Stimulated activated CD8-positive, alpha-beta memory T cell treated with anti-CD3 and anti-CD28 coated beads, Interleukin-2, amount 100 ng/mL, for 1 hour (primary cell): ENCODE measurements at regions not wholly inside any gene's neighbourhood (a gene's known extent, or its start where the extent isn't known, plus 50 kb on each side); places are given as distances from the start of the nearest gene placed in this dataset.
"Not testable (repeated sequence)": the region's sequence is repeated elsewhere in the genome, so short reads cannot be mapped to it uniquely, and the experiment has no call there.

Source experiments
- DNase-seq, 2 donors: peaks; one replicate each; pipeline ENCODE4 v3.0.0-alpha.2; 2020; ENCODE audit warnings: low read depth in 2 of 2

- no peak for DNase-seq
Measured at GRCh38 chr18:40157120-40157519, 1797.9 kb upstream of the PIK3C3 start.

- no peak for DNase-seq
Measured at GRCh38 chr18:40152859-40153258, 1802.2 kb upstream of the PIK3C3 start.

- no peak for DNase-seq
Measured at GRCh38 chr18:40148960-40149359, 1806.1 kb upstream of the PIK3C3 start.

GRCh38 chr18:40133253-40133652 lies 1821.8 kb upstream of the PIK3C3 start:
- DNase-seq, result no peak

- DNase-seq, result not testable (repeated sequence)
Measured at GRCh38 chr18:40132438-40132837, 1822.6 kb upstream of the PIK3C3 start.

- DNase-seq, result no peak
Measured at GRCh38 chr18:40124107-40124506, 1830.9 kb upstream of the PIK3C3 start.

GRCh38 chr18:40120796-40121391 lies 1834.1 kb upstream of the PIK3C3 start:
- no peak for DNase-seq

- no peak for DNase-seq
Measured at GRCh38 chr18:40120356-40120755, 1834.7 kb upstream of the PIK3C3 start.

GRCh38 chr18:40119581-40119980 lies 1835.5 kb upstream of the PIK3C3 start:
- DNase-seq, result not testable (repeated sequence)

- DNase-seq, result no peak
Measured at GRCh38 chr18:40110455-40110854, 1844.6 kb upstream of the PIK3C3 start.

- no peak for DNase-seq
Measured at GRCh38 chr18:40109252-40110049, 1845.6 kb upstream of the PIK3C3 start.

- DNase-seq, result no peak
Measured at GRCh38 chr18:40108596-40108995, 1846.4 kb upstream of the PIK3C3 start.

GRCh38 chr18:40102903-40103302 lies 1852.1 kb upstream of the PIK3C3 start:
- no peak for DNase-seq

GRCh38 chr18:40099641-40100040 lies 1855.4 kb upstream of the PIK3C3 start:
- no peak for DNase-seq

- no peak for DNase-seq
Measured at GRCh38 chr18:40096675-40097074, 1858.4 kb upstream of the PIK3C3 start.

- DNase-seq, result no peak
Measured at GRCh38 chr18:40094441-40094840, 1860.6 kb upstream of the PIK3C3 start.

GRCh38 chr18:40088130-40088529 lies 1866.9 kb upstream of the PIK3C3 start:
- DNase-seq, result no peak

- DNase-seq, result no peak
Measured at GRCh38 chr18:40079786-40080185, 1875.2 kb upstream of the PIK3C3 start.

- no peak for DNase-seq
Measured at GRCh38 chr18:40075616-40076015, 1879.4 kb upstream of the PIK3C3 start.

GRCh38 chr18:40072761-40073160 lies 1882.3 kb upstream of the PIK3C3 start:
- DNase-seq, result no peak

- DNase-seq, result no peak
Measured at GRCh38 chr18:40066368-40066767, 1888.7 kb upstream of the PIK3C3 start.

- no peak for DNase-seq
Measured at GRCh38 chr18:40063488-40063887, 1891.5 kb upstream of the PIK3C3 start.

GRCh38 chr18:40061086-40061485 lies 1893.9 kb upstream of the PIK3C3 start:
- DNase-seq, result no peak
